GM23248 (cell line): ENCODE measurements at regions not wholly inside any gene's neighbourhood (a gene's known extent, or its start where the extent isn't known, plus 50 kb on each side); places are given as distances from the start of the nearest gene placed in this dataset.
A peak's percentile ranks its signal among the peaks of the same experiment; 100 is the strongest.

Source experiments
- DNase-seq: peaks from one replicate; pipeline ENCODE4 v3.0.0-alpha.2; 2015
- H2AFZ ChIP-seq: fragments of 200-600 bp; sonication (generic); 2 replicates; pipeline ENCODE4 v1.6.1; 2016; ENCODE audit warnings: antibody characterized with exemption
- H3F3A ChIP-seq: fragments of 200-600 bp; sonication (generic); 2 replicates; pipeline ENCODE4 v1.6.1; 2016; ENCODE audit warnings: mild to moderate bottlenecking, antibody characterized with exemption, mixed run types; ENCODE audit not compliant: insufficient read depth
- H3K27ac ChIP-seq: fragments of 200-600 bp; sonication (generic); 2 replicates; pipeline ENCODE4 v1.5.1; 2016; ENCODE audit warnings: mild to moderate bottlenecking
- H3K27me3 ChIP-seq: fragments of 200-600 bp; sonication (generic); replicated peaks from 2 replicates; pipeline ENCODE4 v1.6.1; 2016; ENCODE audit warnings: mild to moderate bottlenecking; ENCODE audit not compliant: insufficient read depth
- H3K36me3 ChIP-seq: fragments of 200-600 bp; sonication (generic); 2 replicates; pipeline ENCODE4 v1.6.1; 2016; ENCODE audit warnings: low read depth, mild to moderate bottlenecking
- H3K4me1 ChIP-seq: fragments of 200-600 bp; sonication (generic); 2 replicates; pipeline ENCODE4 v1.6.1; 2016; ENCODE audit warnings: mild to moderate bottlenecking; ENCODE audit not compliant: insufficient read depth
- H3K4me2 ChIP-seq: fragments of 200-600 bp; sonication (generic); one replicate; pipeline ENCODE4 v1.6.1; 2016; ENCODE audit warnings: mild to moderate bottlenecking; ENCODE audit not compliant: unreplicated experiment
- H3K4me3 ChIP-seq: fragments of 200-600 bp; sonication (generic); 2 replicates; pipeline ENCODE4 v1.5.1; 2016; ENCODE audit warnings: mild to moderate bottlenecking
- H3K79me2 ChIP-seq: fragments of 200-600 bp; sonication (generic); 2 replicates; pipeline ENCODE4 v1.6.1; 2016; ENCODE audit warnings: mild to moderate bottlenecking; ENCODE audit not compliant: insufficient read depth
- H3K9ac ChIP-seq: fragments of 200-600 bp; sonication (generic); 2 replicates; pipeline ENCODE4 v1.6.1; 2016; ENCODE audit warnings: mild to moderate bottlenecking
- H3K9me2 ChIP-seq: fragments of 200-600 bp; sonication (generic); 2 replicates; pipeline ENCODE4 v1.6.1; 2016; ENCODE audit warnings: mixed run types, mild to moderate bottlenecking, moderate library complexity; ENCODE audit not compliant: insufficient read depth
- H3K9me3 ChIP-seq: fragments of 200-600 bp; sonication (generic); one replicate; pipeline ENCODE4 v1.6.1; 2017; ENCODE audit warnings: low read depth
- H4K20me1 ChIP-seq: fragments of 200-600 bp; sonication (generic); 2 replicates; pipeline ENCODE4 v1.6.0; 2016; ENCODE audit not compliant: insufficient read depth
- EZH2 ChIP-seq: fragments of 200-600 bp; sonication (generic); IDR thresholded peaks from 2 replicates; pipeline ENCODE4 v1.6.1; 2018; ENCODE audit warnings: antibody characterized with exemption, mild to moderate bottlenecking; ENCODE audit not compliant: insufficient read depth, poor library complexity, severe bottlenecking
- EZH2phosphoT487 ChIP-seq: fragments of 200-600 bp; sonication (generic); IDR thresholded peaks from 2 replicates; pipeline ENCODE4 v1.6.1; 2018; ENCODE audit warnings: antibody characterized with exemption, moderate library complexity, mild to moderate bottlenecking, low read depth; ENCODE audit not compliant: insufficient read depth
- WGBS, 2 experiments: methylation state at CpG; one replicate each; pipeline ENCODE4 v1.1.6; 2015 to 2017; ENCODE audit warnings: low lambda C conversion rate in 2 of 2, low coverage in 1 of 2; ENCODE audit errors: missing lambda C conversion rate in 2 of 2; 5-methylcytosine and 5-hydroxymethylcytosine counted together
- in situ Hi-C: fragments of 300-500 bp; cut with MboI; formaldehyde crosslinking; loops from 2 replicates; pipeline ENCODE4 v1.15.0; 2020

- H4K20me1 ChIP-seq, result no peaks in the 10 kb centered on the region
- no peak overlapping the region for H3K4me3 ChIP-seq
- H3K9me3 ChIP-seq, result no peaks in the 10 kb centered on the region
- no peak overlapping the region for H3K27ac ChIP-seq
- no peak for DNase-seq
- no peaks in the 10 kb centered on the region for H3K4me1 ChIP-seq
- no peaks in the 10 kb centered on the region for H3K9me2 ChIP-seq
- in situ Hi-C loops, result no loop called here
- H3K9ac ChIP-seq, result no peak overlapping the region
- WGBS, 2 experiments, result 44 to 49% methylated on average over 1 of the region's 1 CpG
- H3K36me3 ChIP-seq, result no peaks in the 10 kb centered on the region
- H2AFZ ChIP-seq, result no peak overlapping the region
- no peaks in the 10 kb centered on the region for H3K79me2 ChIP-seq
- H3K4me2 ChIP-seq, result no peak overlapping the region
- no peaks in the 10 kb centered on the region for H3F3A ChIP-seq
- TF ChIP-seq EZH2, result no peak
- no peaks in the 10 kb centered on the region for H3K27me3 ChIP-seq
Measured at GRCh38 chr3:28788571-28788970, 439.9 kb upstream of the AZI2 start.

DNA sequence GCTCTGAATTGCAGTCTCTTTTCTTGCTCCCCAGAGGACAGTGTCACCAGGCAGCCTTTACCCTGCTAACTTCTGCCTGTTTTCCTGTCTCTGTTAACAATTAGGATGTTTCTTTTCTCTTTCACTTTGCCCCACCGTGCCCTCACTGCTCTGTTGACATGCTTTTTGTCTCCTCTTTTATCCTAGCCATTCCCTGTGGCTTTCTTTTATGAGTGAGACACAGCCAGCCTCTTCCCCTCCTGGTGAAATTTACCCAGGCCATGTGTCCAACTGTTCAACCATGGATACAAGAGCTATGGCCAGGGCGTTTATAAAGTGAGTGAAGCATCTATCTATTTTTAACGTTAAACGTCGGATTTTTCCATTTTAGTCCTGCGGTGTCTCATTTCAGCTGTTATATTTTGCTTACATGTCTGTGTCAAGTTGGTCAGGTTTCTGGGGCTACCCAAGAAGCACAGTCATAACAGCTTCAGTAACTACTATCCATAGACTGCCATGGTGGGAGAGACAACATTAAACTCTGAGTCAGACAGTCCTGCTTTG, 443.2 kb upstream of the AZI2 start:
- Histone ChIP-seq H3K27me3 (no peaks in the 10 kb centered on the region), H3K4me1 (no peaks in the 10 kb centered on the region), H3K9me3 (no peaks in the 10 kb centered on the region), H2AFZ (peak overlapping the region; percentile 51), H4K20me1 (no peaks in the 10 kb centered on the region), H3K27ac (no peak overlapping the region), H3K9ac (no peak overlapping the region), H3F3A (no peaks in the 10 kb centered on the region), H3K36me3 (no peaks in the 10 kb centered on the region), H3K79me2 (no peaks in the 10 kb centered on the region), H3K4me3 (no peak overlapping the region), H3K4me2 (peak overlapping the region; percentile 37), H3K9me2 (no peaks in the 10 kb centered on the region)
- peak; percentile 30 for DNase-seq
- WGBS, 2 experiments, result 25 to 30% methylated on average over 6 of the region's 6 CpGs
- in situ Hi-C loops, result no loop called here
- TF ChIP-seq EZH2 (no peak), EZH2phosphoT487 (no peak)

GRCh38 chr3:28792604-28793003, 444.0 kb upstream of the AZI2 start:
- Histone ChIP-seq H4K20me1 (no peaks in the 10 kb centered on the region), H3K27ac (no peak overlapping the region), H3K79me2 (no peaks in the 10 kb centered on the region), H3K4me3 (no peak overlapping the region), H3K27me3 (no peaks in the 10 kb centered on the region), H2AFZ (no peak overlapping the region), H3K9ac (no peak overlapping the region), H3K36me3 (no peaks in the 10 kb centered on the region), H3K9me2 (no peaks in the 10 kb centered on the region), H3K9me3 (no peaks in the 10 kb centered on the region), H3K4me2 (no peak overlapping the region), H3K4me1 (no peaks in the 10 kb centered on the region), H3F3A (no peaks in the 10 kb centered on the region)
- WGBS, 2 experiments, result 73% methylated on average over 2 of the region's 2 CpGs
- in situ Hi-C loops, result no loop called here
- DNase-seq, result no peak
- TF ChIP-seq EZH2 (no peak), EZH2phosphoT487 (no peak)

GRCh38 chr3:28799084-28799483, 450.5 kb upstream of the AZI2 start:
- in situ Hi-C loops, result no loop called here
- TF ChIP-seq EZH2phosphoT487 (no peak), EZH2 (no peak)
- no peak overlapping the region for H3K9ac ChIP-seq

GRCh38 chr3:28800203-28800602, 451.6 kb upstream of the AZI2 start:
- no peak for DNase-seq
- Histone ChIP-seq H3K9me3 (no peaks in the 10 kb centered on the region), H3F3A (no peaks in the 10 kb centered on the region), H3K9ac (no peak overlapping the region), H3K4me3 (no peak overlapping the region), H3K27ac (no peak overlapping the region), H3K36me3 (no peaks in the 10 kb centered on the region), H3K4me1 (no peaks in the 10 kb centered on the region), H4K20me1 (no peaks in the 10 kb centered on the region), H3K9me2 (no peaks in the 10 kb centered on the region), H2AFZ (no peak overlapping the region), H3K79me2 (no peaks in the 10 kb centered on the region), H3K4me2 (no peak overlapping the region), H3K27me3 (no peaks in the 10 kb centered on the region)
- TF ChIP-seq EZH2, result no peak
- TF ChIP-seq EZH2phosphoT487, result no peak
- in situ Hi-C loops, result no loop called here
- 38 to 64% methylated on average over 1 of the region's 1 CpG for WGBS, 2 experiments

More at GRCh38 chr3:28799084-28799483, 450.5 kb upstream of the AZI2 start:
- no peaks in the 10 kb centered on the region for H3K27me3 ChIP-seq
- H3K4me1 ChIP-seq, result no peaks in the 10 kb centered on the region
- H3K79me2 ChIP-seq, result no peaks in the 10 kb centered on the region
- no peaks in the 10 kb centered on the region for H3K9me2 ChIP-seq
- no peaks in the 10 kb centered on the region for H3F3A ChIP-seq
- no peak overlapping the region for H2AFZ ChIP-seq
- no peak overlapping the region for H3K27ac ChIP-seq
- no peak overlapping the region for H3K4me3 ChIP-seq
- H4K20me1 ChIP-seq, result no peaks in the 10 kb centered on the region
- H3K36me3 ChIP-seq, result no peaks in the 10 kb centered on the region
- H3K4me2 ChIP-seq, result no peak overlapping the region
- no peaks in the 10 kb centered on the region for H3K9me3 ChIP-seq
- DNase-seq, result peak; percentile 4
- 65 to 73% methylated on average over 4 of the region's 4 CpGs for WGBS, 2 experiments
